ENCODE measurements at regions not wholly inside any gene's neighbourhood (a gene's known extent, or its start where the extent isn't known, plus 50 kb on each side); places are given as distances from the start of the nearest gene placed in this dataset.

DNA sequence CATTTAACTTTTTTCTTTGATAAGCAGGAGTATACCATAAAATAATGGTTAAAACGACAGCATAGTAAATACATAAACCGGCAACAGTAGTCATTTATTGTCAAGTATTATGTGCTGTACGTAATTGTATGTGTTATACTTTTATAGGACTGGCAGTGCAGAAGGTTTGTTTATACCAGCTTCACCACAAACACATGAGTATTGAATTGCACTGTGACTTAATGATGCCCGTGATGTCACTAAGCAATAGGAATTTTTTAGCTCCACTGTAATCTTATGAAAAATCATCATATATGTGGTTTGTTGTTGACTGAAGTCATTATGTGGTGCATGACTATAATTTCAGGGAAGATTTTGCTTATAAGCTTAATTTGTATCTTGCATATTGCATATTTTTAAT, 424.6 kb downstream of the PABPC4L start:
- H3K27me3 ChIP-seq: no peaks in the 10 kb centered on the region
- no peaks in the 10 kb centered on the region for H3K36me3 ChIP-seq
- H3K4me1 ChIP-seq: no peaks in the 10 kb centered on the region
- intact Hi-C loops (cut with DNase I; ENCODE audit: low total_unique reads): no loop called here
- no peak for TF ChIP-seq POLR2A (IDR thresholded peaks at IDR 0.05)
- TF ChIP-seq, protein P1, sequence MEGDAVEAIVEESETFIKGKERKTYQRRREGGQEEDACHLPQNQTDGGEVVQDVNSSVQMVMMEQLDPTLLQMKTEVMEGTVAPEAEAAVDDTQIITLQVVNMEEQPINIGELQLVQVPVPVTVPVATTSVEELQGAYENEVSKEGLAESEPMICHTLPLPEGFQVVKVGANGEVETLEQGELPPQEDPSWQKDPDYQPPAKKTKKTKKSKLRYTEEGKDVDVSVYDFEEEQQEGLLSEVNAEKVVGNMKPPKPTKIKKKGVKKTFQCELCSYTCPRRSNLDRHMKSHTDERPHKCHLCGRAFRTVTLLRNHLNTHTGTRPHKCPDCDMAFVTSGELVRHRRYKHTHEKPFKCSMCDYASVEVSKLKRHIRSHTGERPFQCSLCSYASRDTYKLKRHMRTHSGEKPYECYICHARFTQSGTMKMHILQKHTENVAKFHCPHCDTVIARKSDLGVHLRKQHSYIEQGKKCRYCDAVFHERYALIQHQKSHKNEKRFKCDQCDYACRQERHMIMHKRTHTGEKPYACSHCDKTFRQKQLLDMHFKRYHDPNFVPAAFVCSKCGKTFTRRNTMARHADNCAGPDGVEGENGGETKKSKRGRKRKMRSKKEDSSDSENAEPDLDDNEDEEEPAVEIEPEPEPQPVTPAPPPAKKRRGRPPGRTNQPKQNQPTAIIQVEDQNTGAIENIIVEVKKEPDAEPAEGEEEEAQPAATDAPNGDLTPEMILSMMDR (IDR thresholded peaks at IDR 0.05): no peak
- no peak overlapping the region for H3K27ac ChIP-seq
- H3K9me3 ChIP-seq: no peaks in the 10 kb centered on the region
- no peak overlapping the region for H3K4me3 ChIP-seq
- no peak for DNase-seq

DNA sequence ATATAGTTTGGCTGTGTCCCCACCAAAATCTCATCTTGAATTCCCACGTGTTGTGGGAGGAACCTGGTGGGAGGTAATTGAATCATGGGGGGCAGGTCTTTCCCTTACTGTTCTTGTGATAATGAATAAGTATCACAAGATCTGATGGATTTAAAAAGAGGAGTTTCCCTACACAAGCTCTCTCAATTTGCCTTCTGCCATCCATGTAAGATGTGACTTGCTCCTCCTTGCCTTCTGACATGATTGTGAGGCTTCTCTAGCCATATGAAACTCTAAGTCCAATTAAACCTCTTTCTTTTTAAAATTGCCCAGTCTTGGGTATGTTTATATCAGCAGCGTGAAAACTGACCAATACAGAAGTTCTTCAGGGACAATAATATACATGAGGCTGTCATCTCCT, 425.1 kb downstream of the PABPC4L start:
- Histone ChIP-seq H3K9me3 (no peaks in the 10 kb centered on the region), H3K27ac (no peak overlapping the region), H3K36me3 (no peaks in the 10 kb centered on the region), H3K4me3 (no peak overlapping the region), H3K27me3 (no peaks in the 10 kb centered on the region), H3K4me1 (no peaks in the 10 kb centered on the region)
- intact Hi-C loops (cut with DNase I; ENCODE audit: low total_unique reads): no loop called here
- TF ChIP-seq POLR2A (IDR thresholded peaks at IDR 0.05): no peak
- TF ChIP-seq, protein P1 (IDR thresholded peaks at IDR 0.05): no peak
- no peak for DNase-seq

DNA sequence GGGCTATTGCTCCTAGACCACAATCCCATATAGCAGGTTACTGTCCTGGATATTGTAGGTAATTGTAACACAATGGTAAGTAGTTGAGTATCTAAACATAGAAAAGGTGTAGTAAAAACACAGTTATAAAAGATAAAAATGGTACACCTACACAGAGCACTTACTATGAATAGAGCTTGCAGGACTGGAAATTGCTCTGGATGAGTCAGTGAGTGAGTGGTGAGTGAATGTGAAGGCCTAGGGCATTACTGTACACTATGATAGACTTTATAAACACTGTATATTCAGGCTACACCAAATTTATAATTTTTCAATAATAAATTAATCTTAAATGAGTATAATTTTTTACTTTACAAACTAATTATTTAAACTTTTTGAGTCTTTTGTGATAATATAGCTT, 425.7 kb downstream of the PABPC4L start:
- no peak for DNase-seq
- intact Hi-C loops (cut with DNase I; ENCODE audit: low total_unique reads): no loop called here
- TF ChIP-seq, protein P1 (IDR thresholded peaks at IDR 0.05): no peak
- TF ChIP-seq POLR2A (IDR thresholded peaks at IDR 0.05): no peak

DNA sequence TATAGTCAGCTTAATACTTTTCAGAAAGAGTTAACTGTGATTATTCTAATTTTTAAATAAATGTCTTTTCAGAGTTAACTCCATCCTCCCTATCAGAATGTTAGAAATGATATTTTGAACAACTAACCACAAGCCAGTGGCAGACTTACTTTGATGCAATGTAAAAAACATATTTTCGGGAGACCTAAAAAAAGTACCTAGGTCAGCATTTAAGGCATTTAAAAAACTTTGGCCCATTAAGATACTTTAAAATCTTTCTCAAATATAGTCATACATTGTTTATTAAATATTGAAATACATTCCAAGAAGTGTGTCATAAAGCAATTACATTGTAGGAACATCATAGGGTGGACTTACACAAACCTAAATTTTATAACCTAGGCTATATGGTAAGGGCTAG, 426.1 kb downstream of the PABPC4L start:
- no peaks in the 10 kb centered on the region for H3K4me1 ChIP-seq
- no peak overlapping the region for H3K4me3 ChIP-seq
- H3K27ac ChIP-seq: no peak overlapping the region
- TF ChIP-seq, protein P1 (IDR thresholded peaks at IDR 0.05): no peak
- TF ChIP-seq POLR2A (IDR thresholded peaks at IDR 0.05): no peak
- no peak for DNase-seq
- intact Hi-C loops (cut with DNase I; ENCODE audit: low total_unique reads): no loop called here
- no peaks in the 10 kb centered on the region for H3K36me3 ChIP-seq
- H3K27me3 ChIP-seq: no peaks in the 10 kb centered on the region
- H3K9me3 ChIP-seq: no peaks in the 10 kb centered on the region

More for the DNA sequence above, 425.7 kb downstream of the PABPC4L start:
- H3K36me3 ChIP-seq: no peaks in the 10 kb centered on the region
- H3K4me1 ChIP-seq: no peaks in the 10 kb centered on the region
- H3K27me3 ChIP-seq: no peaks in the 10 kb centered on the region
- H3K9me3 ChIP-seq: no peaks in the 10 kb centered on the region
- no peak overlapping the region for H3K4me3 ChIP-seq
- no peak overlapping the region for H3K27ac ChIP-seq

DNA sequence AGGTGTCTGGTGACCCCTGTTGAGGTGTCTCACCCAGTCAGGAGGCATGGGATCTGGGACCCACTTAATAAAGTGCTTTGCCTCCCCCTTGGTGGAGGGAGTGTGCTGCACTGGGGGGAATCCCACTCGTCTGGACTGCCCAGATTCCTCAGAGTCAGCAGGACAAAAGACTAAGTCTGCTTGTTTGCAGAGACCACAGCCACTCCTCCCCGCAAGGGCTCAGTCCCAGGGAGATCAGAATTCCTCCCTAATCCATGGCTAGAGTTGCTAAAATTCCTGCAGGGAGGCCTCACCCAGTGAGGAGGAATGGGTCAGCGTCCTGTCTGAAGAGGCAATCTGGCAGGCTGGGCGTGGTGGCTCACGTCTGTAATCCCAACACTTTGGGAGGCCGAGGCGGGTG, 442.2 kb downstream of the PABPC4L start:
- TF ChIP-seq, protein P1 (IDR thresholded peaks at IDR 0.05): no peak
- TF ChIP-seq POLR2A (IDR thresholded peaks at IDR 0.05): no peak
- no peak for DNase-seq
- no peak overlapping the region for H3K4me3 ChIP-seq
- no peak overlapping the region for H3K27ac ChIP-seq
- no peaks in the 10 kb centered on the region for H3K4me1 ChIP-seq
- H3K27me3 ChIP-seq: no peaks in the 10 kb centered on the region
- H3K9me3 ChIP-seq: no peaks in the 10 kb centered on the region
- H3K36me3 ChIP-seq: no peaks in the 10 kb centered on the region
- intact Hi-C loops (cut with DNase I; ENCODE audit: low total_unique reads): no loop called here

All from uterus (tissue), 3 donors.